ENCODE measurements at regions not wholly inside any gene's neighbourhood (a gene's known extent, or its start where the extent isn't known, plus 50 kb on each side); places are given as distances from the start of the nearest gene placed in this dataset.

DNA sequence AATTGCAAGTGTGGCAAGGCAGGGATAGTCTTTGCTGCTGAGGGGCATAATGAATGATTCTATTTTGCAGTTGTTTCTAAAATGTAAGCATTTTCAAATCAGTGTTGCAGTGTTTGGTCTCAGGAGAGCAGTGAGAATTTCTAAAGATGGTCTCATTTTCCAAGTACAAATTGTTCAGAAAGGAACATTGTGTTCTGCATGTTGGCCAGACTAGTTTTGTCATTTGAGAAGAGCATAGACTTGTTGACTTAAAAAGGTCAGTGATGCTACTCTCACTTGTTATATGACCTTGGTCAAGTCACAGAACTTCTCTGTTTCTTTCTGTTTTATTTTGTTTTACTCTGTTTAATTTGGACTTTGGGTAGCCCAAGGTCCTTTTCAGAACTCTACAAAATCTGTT, 344.6 kb downstream of the OSTF1 start:
- TF ChIP-seq, protein P1, sequence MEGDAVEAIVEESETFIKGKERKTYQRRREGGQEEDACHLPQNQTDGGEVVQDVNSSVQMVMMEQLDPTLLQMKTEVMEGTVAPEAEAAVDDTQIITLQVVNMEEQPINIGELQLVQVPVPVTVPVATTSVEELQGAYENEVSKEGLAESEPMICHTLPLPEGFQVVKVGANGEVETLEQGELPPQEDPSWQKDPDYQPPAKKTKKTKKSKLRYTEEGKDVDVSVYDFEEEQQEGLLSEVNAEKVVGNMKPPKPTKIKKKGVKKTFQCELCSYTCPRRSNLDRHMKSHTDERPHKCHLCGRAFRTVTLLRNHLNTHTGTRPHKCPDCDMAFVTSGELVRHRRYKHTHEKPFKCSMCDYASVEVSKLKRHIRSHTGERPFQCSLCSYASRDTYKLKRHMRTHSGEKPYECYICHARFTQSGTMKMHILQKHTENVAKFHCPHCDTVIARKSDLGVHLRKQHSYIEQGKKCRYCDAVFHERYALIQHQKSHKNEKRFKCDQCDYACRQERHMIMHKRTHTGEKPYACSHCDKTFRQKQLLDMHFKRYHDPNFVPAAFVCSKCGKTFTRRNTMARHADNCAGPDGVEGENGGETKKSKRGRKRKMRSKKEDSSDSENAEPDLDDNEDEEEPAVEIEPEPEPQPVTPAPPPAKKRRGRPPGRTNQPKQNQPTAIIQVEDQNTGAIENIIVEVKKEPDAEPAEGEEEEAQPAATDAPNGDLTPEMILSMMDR (IDR thresholded peaks at IDR 0.05; ENCODE audit: extremely low read depth in 1 of 2, insufficient read depth in 1 of 2, low read depth in 1 of 2, low read length in 2 of 2), result no peak
- TF ChIP-seq FOS (IDR thresholded peaks at IDR 0.05; ENCODE audit: borderline replicate concordance, insufficient read depth, low read length) (no peak), EZH2 (IDR thresholded peaks at IDR 0.05; ENCODE audit: borderline replicate concordance, low read depth, low read length, severe bottlenecking) (no peak), POLR2AphosphoS5 (IDR thresholded peaks at IDR 0.05; ENCODE audit: insufficient read depth, low read depth, low read length) (no peak), POLR2A (IDR thresholded peaks at IDR 0.05; ENCODE audit: low read depth, low read length) (no peak), JUN (IDR thresholded peaks at IDR 0.05; ENCODE audit: borderline replicate concordance, insufficient read depth, insufficient read length, low read depth) (no peak), MYC (IDR thresholded peaks at IDR 0.05; ENCODE audit: low read depth, low read length) (no peak), GATA2 (IDR thresholded peaks at IDR 0.05; ENCODE audit: insufficient read depth, insufficient read length, low read depth, low read length) (no peak)
- TF ChIP-seq, protein P2, sequence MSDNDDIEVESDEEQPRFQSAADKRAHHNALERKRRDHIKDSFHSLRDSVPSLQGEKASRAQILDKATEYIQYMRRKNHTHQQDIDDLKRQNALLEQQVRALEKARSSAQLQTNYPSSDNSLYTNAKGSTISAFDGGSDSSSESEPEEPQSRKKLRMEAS (IDR thresholded peaks at IDR 0.05; ENCODE audit: insufficient read depth, insufficient read length), result no peak
